Smooth muscle cell (in vitro differentiated cells): ENCODE measurements at regions not wholly inside any gene's neighbourhood (a gene's known extent, or its start where the extent isn't known, plus 50 kb on each side); places are given as distances from the start of the nearest gene placed in this dataset.

Source experiments
- DNase-seq: peaks from one replicate; lab custom pipeline; 2025; ENCODE audit not compliant: unreplicated experiment; lab: John Stamatoyannopoulos, UW
- H2AFZ ChIP-seq: fragments of 200-600 bp; sonication (generic); 2 replicates; pipeline ENCODE4 v1.6.0; 2016; ENCODE audit warnings: antibody characterized with exemption, low read depth, mild to moderate bottlenecking
- H3F3A ChIP-seq: fragments of 200-600 bp; sonication (generic); 2 replicates; pipeline ENCODE4 v1.6.0; 2017; ENCODE audit warnings: antibody characterized with exemption, low read depth
- H3K27ac ChIP-seq: fragments of 200-600 bp; sonication (generic); 2 replicates; pipeline ENCODE4 v1.5.1; 2016; ENCODE audit warnings: low read depth, mild to moderate bottlenecking
- H3K27me3 ChIP-seq: fragments of 200-600 bp; sonication (generic); 2 replicates; pipeline ENCODE4 v1.6.1; 2016; ENCODE audit warnings: low read depth, mild to moderate bottlenecking
- H3K36me3 ChIP-seq: fragments of 200-600 bp; sonication (generic); 2 replicates; pipeline ENCODE4 v1.5.1; 2016; ENCODE audit warnings: low read depth
- H3K4me1 ChIP-seq: fragments of 200-600 bp; sonication (generic); 2 replicates; pipeline ENCODE4 v1.5.1; 2016; ENCODE audit warnings: low read depth
- H3K4me2 ChIP-seq: fragments of 200-600 bp; sonication (generic); 2 replicates; pipeline ENCODE4 v1.6.0; 2016; ENCODE audit warnings: mild to moderate bottlenecking
- H3K4me3 ChIP-seq: fragments of 200-600 bp; sonication (generic); 2 replicates; pipeline ENCODE4 v1.5.1; 2016; ENCODE audit warnings: mild to moderate bottlenecking
- H3K79me2 ChIP-seq: fragments of 200-600 bp; sonication (generic); 2 replicates; pipeline ENCODE4 v1.6.0; 2016; ENCODE audit warnings: low read depth, mild to moderate bottlenecking
- H3K9ac ChIP-seq: fragments of 200-600 bp; sonication (generic); 2 replicates; pipeline ENCODE4 v1.6.0; 2016; ENCODE audit warnings: low read depth
- H3K9me3 ChIP-seq: fragments of 200-600 bp; sonication (generic); replicated peaks from 2 replicates; pipeline ENCODE4 v1.5.1; 2016; ENCODE audit warnings: low read depth
- H4K20me1 ChIP-seq: fragments of 200-600 bp; sonication (generic); 2 replicates; pipeline ENCODE4 v1.6.0; 2016; ENCODE audit warnings: low read depth
- CTCF ChIP-seq: fragments of 200-600 bp; sonication (generic); IDR thresholded peaks from 2 replicates; pipeline ENCODE4 v1.5.1; 2017; ENCODE audit warnings: borderline replicate concordance, mild to moderate bottlenecking, antibody characterized with exemption; ENCODE audit not compliant: insufficient read depth, poor library complexity, severe bottlenecking
- WGBS: methylation state at CpG from one replicate; pipeline ENCODE4 v1.1.7; 2016; ENCODE audit warnings: low lambda C conversion rate; 5-methylcytosine and 5-hydroxymethylcytosine counted together

DNA sequence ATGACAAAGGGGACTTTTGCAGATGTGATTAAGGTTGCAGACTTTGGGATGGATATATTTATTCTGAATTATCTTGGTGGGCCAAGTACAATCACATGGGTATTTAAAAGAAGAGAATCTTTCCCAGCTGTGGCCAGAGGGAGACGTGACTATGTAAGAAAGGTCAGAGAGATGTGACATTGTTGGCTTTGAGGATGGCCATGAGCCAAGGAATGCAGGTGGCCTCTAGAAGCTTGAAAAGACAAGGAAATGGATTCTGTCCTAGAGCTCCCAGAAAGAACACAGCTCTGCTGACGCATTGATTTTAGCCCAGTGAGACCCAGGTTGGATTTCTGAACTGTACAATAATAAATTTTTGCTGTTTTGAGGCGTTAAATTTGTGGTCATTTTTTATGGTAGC is 616.0 kb upstream of the TBL1XR1 start:
- no peaks in the 10 kb centered on the region for H3K36me3 ChIP-seq
- H3K9ac ChIP-seq = no peak overlapping the region
- H3K9me3 ChIP-seq = no peaks in the 10 kb centered on the region
- no peak overlapping the region for H2AFZ ChIP-seq
- no peak overlapping the region for H3K27ac ChIP-seq
- DNase-seq = no peak
- H3K27me3 ChIP-seq = no peaks in the 10 kb centered on the region
- TF ChIP-seq CTCF = no peak
- H3K79me2 ChIP-seq = no peaks in the 10 kb centered on the region
- H3K4me1 ChIP-seq = peaks cover 4% of the 10 kb centered on the region
- no peaks in the 10 kb centered on the region for H4K20me1 ChIP-seq
- no peaks in the 10 kb centered on the region for H3F3A ChIP-seq
- 95% methylated on average over 3 of the region's 3 CpGs for WGBS
- H3K4me3 ChIP-seq = no peak overlapping the region
- no peak overlapping the region for H3K4me2 ChIP-seq

DNA sequence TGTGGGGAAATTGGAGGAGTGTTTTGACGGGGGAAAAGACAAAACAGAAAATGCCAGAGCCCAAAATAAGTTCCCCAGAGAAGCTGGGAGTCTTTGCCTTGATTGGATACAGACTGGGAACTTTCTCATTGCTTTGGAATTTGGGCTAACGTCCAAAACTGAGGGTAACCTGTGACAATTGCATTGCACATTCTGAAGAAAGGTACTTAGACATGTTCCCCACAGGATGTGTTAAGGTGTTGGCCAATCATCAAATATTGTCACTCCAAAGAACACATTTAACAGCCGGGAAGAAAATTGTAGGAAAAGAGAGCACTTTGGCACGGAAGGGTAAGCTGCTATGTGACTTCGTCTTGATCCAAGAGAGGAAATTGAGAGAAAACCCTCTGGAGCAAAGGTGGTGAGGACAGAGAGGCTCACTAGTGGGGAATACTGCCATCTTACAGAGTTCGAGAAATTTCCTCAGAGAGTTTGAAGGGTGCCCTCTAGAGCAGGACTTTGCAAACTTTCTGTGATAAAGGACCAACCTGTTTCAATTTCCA is 619.5 kb upstream of the TBL1XR1 start:
- no peaks in the 10 kb centered on the region for H3K36me3 ChIP-seq
- no peaks in the 10 kb centered on the region for H3F3A ChIP-seq
- 75% methylated on average over 6 of the region's 6 CpGs for WGBS
- H3K27ac ChIP-seq = no peak overlapping the region
- DNase-seq = no peak
- no peak for TF ChIP-seq CTCF
- no peak overlapping the region for H3K4me3 ChIP-seq
- no peaks in the 10 kb centered on the region for H3K79me2 ChIP-seq
- H3K27me3 ChIP-seq = no peaks in the 10 kb centered on the region
- H3K4me1 ChIP-seq = no peaks in the 10 kb centered on the region
- H3K9ac ChIP-seq = no peak overlapping the region
- no peaks in the 10 kb centered on the region for H4K20me1 ChIP-seq
- H3K9me3 ChIP-seq = no peaks in the 10 kb centered on the region
- no peak overlapping the region for H3K4me2 ChIP-seq
- no peak overlapping the region for H2AFZ ChIP-seq

- H3K4me3 ChIP-seq = no peak overlapping the region
- no peaks in the 10 kb centered on the region for H3K79me2 ChIP-seq
- H3K27me3 ChIP-seq = no peaks in the 10 kb centered on the region
- H3K4me1 ChIP-seq = no peaks in the 10 kb centered on the region
- TF ChIP-seq CTCF = no peak
- no peak overlapping the region for H2AFZ ChIP-seq
- WGBS = 55% methylated on average over 2 of the region's 2 CpGs
- H3K27ac ChIP-seq = no peak overlapping the region
- peaks cover 1% of the 10 kb centered on the region for H3F3A ChIP-seq
- no peak overlapping the region for H3K4me2 ChIP-seq
- H4K20me1 ChIP-seq = no peaks in the 10 kb centered on the region
- no peak overlapping the region for H3K9ac ChIP-seq
- no peaks in the 10 kb centered on the region for H3K9me3 ChIP-seq
- no peaks in the 10 kb centered on the region for H3K36me3 ChIP-seq
- DNase-seq = no peak
These were observed 620.5 kb upstream of the TBL1XR1 start for GRCh38 chr3:177817751-177818150.

- no peak overlapping the region for H2AFZ ChIP-seq
- no peaks in the 10 kb centered on the region for H3K27me3 ChIP-seq
- no peak for DNase-seq
- H4K20me1 ChIP-seq = no peaks in the 10 kb centered on the region
- peaks cover 5% of the 10 kb centered on the region for H3F3A ChIP-seq
- no peak for TF ChIP-seq CTCF
- peaks cover 2% of the 10 kb centered on the region for H3K4me1 ChIP-seq
- no peak overlapping the region for H3K27ac ChIP-seq
- H3K9ac ChIP-seq = no peak overlapping the region
- H3K9me3 ChIP-seq = no peaks in the 10 kb centered on the region
- no peak overlapping the region for H3K4me2 ChIP-seq
- no peak overlapping the region for H3K4me3 ChIP-seq
- no peaks in the 10 kb centered on the region for H3K36me3 ChIP-seq
- H3K79me2 ChIP-seq = no peaks in the 10 kb centered on the region
- WGBS = 100% methylated on average over 1 of the region's 2 CpGs
These were observed 621.5 kb upstream of the TBL1XR1 start for GRCh38 chr3:177818712-177819240.
